Astrocyte of the spinal cord (primary cell): ENCODE measurements at regions not wholly inside any gene's neighbourhood (a gene's known extent, or its start where the extent isn't known, plus 50 kb on each side); places are given as distances from the start of the nearest gene placed in this dataset.

Experiments
- DNase-seq: peaks from one replicate; pipeline ENCODE4 v3.0.0; 2011; ENCODE audit warnings: low read depth, low spot score
- H3K4me3 ChIP-seq: 2 replicates; pipeline ENCODE4 v1.5.1; 2011; ENCODE audit warnings: low read depth, mild to moderate bottlenecking, low read length, moderate library complexity
- CTCF ChIP-seq: IDR thresholded peaks from 2 replicates; pipeline ENCODE4 v1.5.1; 2012; ENCODE audit warnings: low read depth, mild to moderate bottlenecking, low read length, inconsistent platforms
- in situ Hi-C: cut with HindIII; loops from 2 replicates; pipeline ENCODE4 v1.10.0; 2017; ENCODE audit warnings: low sequenced_read_pairs

DNA sequence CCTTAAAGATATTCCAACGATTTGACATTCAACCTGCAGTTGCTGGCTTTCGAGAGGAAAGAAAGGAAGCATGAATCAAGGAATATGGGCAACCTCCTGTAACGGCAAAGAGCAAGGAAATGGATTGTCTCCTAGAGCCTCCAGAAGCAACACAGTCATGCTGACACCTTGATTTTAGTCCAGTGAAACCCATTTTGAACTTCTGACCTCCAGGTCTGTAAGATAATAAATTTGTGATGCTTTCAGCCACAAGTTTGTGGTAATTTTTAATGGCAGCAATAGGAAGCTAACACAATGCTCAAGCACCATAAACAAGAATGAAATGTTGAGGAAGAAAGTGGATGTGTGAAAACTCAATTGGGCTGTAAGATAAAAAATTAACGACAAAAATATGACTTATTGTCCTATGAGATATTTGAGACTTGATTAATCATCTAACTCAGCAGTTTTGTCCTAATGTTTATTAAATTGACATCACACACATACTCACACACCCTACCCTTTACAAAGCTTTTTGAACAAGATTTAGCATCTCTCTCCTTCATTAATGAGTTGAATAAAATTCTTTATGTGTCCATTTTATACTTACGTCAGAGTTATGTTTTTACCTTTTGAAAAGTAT lies 857.2 kb upstream of the INTU start:
- in situ Hi-C loops: no loop called here
- H3K4me3 ChIP-seq: no peak overlapping the region
- TF ChIP-seq CTCF: no peak
- DNase-seq: no peak

DNA sequence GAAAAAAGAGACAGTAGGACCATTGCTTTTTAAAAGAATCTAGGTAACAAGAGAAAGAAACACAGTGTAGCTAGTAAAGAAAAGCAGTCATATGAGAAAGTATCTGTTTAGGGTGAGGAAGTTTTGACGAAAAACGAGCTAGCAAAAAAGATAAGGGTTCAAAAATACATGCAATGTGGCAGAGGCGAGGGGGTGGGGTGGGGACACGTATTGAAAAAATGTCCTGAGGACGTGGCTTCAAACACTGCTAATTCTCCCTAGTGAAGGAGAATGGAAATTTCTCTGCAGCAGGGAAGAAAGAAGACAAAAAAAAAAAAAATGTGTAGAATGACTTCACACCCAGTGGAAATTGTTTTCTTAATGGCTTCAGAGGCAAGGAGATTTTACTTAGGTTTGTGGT lies 856.4 kb upstream of the INTU start:
- in situ Hi-C loops: no loop called here
- DNase-seq: no peak

GRCh38 chr4:126777649-126778048 lies 855.1 kb upstream of the INTU start:
- in situ Hi-C loops: no loop called here
- no peak overlapping the region for H3K4me3 ChIP-seq
- DNase-seq: peak; percentile 82
- no peak for TF ChIP-seq CTCF

More for the DNA sequence above, 856.4 kb upstream of the INTU start:
- H3K4me3 ChIP-seq: no peak overlapping the region
- TF ChIP-seq CTCF: no peak

DNA sequence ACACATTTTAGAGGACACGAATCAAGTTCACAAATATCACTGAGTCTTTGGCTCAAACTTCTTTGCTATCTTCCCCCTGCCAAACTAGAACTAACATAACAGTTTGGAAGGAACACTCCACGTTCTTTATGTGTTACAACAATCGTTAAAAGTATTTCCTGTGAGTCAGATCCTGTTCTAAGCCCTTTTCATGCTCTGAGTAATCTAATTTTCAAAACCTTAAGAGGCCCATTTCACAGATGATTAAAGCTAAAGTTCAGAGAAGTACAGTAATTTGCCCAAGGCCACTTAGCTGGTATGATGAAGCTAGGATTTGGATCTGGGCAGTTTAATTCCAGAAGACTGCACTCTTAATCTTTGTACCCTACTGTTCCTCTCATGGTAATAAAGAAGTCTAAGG lies 854.4 kb upstream of the INTU start:
- in situ Hi-C loops: no loop called here
- peak; percentile 77 for DNase-seq
- no peak for TF ChIP-seq CTCF
- no peak overlapping the region for H3K4me3 ChIP-seq

DNA sequence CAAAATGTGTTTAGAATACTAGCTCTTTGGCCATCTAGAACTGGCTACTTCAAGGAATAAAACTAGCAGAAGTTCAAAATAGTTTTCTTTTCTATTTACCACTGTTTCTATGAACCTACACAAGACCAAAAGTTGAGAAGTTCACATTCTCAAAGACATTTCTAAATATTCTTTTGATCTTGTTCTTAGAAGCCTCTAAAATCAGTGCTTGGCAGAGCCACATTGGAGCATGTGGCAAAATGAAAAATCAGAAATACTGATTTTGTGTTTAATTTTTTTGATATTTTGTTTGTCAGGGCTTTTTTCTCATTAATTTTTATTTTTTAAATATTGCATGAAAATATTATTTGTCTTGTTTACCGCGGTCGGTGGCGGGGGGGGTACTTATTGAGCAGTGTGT lies 853.8 kb upstream of the INTU start:
- H3K4me3 ChIP-seq: no peak overlapping the region
- no peak for DNase-seq
- in situ Hi-C loops: no loop called here
- TF ChIP-seq CTCF: no peak

- TF ChIP-seq CTCF: no peak
- in situ Hi-C loops: no loop called here
- H3K4me3 ChIP-seq: no peak overlapping the region
- no peak for DNase-seq
These were observed 853.2 kb upstream of the INTU start for GRCh38 chr4:126779436-126780166.
